ENCODE measurements at regions not wholly inside any gene's neighbourhood (a gene's known extent, or its start where the extent isn't known, plus 50 kb on each side); places are given as distances from the start of the nearest gene placed in this dataset.

DNA sequence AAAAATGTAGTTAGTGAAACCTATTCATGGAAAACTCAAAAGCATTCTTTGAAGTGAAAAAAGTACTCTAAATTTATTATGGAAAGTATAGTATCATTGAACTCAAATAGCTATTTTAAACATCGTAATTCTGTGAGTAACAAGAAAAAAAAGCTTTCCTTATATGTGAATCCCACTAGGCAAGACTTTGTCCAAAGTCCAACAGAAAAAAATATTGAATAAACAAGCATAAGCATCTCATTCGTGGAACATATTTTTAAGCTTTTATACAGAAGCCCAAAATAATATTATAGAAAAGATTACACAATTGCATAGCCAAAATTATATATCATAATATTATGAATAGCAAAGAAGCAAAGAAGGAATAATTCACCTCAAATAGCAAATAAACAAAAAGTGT lies 79.4 kb upstream of the IFNE start:
- TF ChIP-seq CTCF (IDR thresholded peaks at IDR 0.05; ENCODE audit: extremely low read depth, missing control alignments): no peak
- no peak for DNase-seq (ENCODE audit: low spot score)

DNA sequence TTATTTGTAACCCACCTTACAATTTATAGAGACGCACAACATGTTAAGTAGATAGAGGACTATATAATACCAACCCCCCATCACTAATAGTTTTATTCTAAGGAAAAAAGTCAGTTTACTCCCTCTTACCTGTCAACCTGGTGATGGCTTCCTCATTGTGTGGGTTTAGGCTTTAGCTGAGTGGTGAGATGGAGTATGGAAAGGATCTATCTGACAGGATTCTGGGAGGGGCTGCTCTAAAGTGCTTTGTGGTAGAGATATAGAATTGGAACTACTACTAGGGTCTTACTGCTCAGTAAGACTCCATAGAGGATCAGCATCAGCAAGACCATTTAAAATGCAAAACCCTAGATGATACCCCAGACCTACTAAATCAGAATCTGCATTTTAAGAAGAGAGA lies 82.1 kb upstream of the IFNE start:
- no peak for TF ChIP-seq CTCF (IDR thresholded peaks at IDR 0.05; ENCODE audit: extremely low read depth, missing control alignments)
- no peak for DNase-seq (ENCODE audit: low spot score)

DNA sequence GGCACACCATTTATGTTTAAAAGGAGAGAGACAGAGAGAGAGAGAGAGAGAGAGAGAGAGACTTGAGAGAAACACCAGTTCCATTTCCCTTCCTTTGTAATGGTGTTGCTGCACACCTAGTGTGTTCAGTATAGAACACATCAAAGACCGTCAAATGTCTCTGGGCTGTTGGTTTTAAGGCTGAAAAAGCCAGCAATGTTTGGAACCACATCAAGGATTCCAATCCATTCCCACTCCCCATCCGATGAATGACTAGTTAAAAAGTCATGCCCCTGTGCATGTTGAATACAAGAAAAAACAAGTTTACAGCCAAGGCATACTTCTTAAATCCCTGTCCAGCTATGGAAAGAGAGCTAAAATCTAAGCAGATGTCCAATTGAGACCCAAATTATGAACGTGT lies 83.0 kb upstream of the IFNE start:
- no peak for DNase-seq (ENCODE audit: low spot score)
- TF ChIP-seq CTCF (IDR thresholded peaks at IDR 0.05; ENCODE audit: extremely low read depth, missing control alignments): no peak

- DNase-seq (ENCODE audit: low spot score): no peak
- TF ChIP-seq CTCF (IDR thresholded peaks at IDR 0.05; ENCODE audit: extremely low read depth, missing control alignments): no peak
Observed at GRCh38 chr9:21567926-21568325, 85.8 kb upstream of the IFNE start.

- no peak for DNase-seq (ENCODE audit: low spot score)
- TF ChIP-seq CTCF (IDR thresholded peaks at IDR 0.05; ENCODE audit: extremely low read depth, missing control alignments): no peak
Observed at GRCh38 chr9:21568484-21568883, 86.4 kb upstream of the IFNE start.

DNA sequence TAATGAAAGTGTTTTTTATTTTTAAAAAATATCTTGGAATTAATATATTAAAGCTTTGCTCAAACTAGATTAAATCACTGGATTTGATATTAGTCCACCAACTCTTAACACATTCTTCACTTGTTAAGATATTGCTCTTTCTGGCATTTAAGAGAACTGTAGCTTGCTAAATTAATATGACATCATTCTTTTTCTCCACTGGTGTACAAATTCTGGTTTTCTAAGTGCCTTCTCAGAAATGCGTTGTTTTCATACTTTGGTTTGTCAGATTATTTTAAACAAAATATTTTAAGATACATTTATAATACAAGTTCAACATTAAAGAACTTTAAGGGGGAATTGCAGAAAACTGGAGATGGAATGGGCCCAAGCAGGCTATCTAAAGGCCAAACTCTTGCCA lies 87.6 kb upstream of the IFNE start:
- no peak for TF ChIP-seq CTCF (IDR thresholded peaks at IDR 0.05; ENCODE audit: extremely low read depth, missing control alignments)
- no peak for DNase-seq (ENCODE audit: low spot score)

- TF ChIP-seq CTCF (IDR thresholded peaks at IDR 0.05; ENCODE audit: extremely low read depth, missing control alignments): no peak
- no peak for DNase-seq (ENCODE audit: low spot score)
Observed at GRCh38 chr9:21570643-21571275, 88.6 kb upstream of the IFNE start.

All from GM20000 (cell line).